Sciatic nerve (tissue), 2 donors: ENCODE measurements at regions not wholly inside any gene's neighbourhood (a gene's known extent, or its start where the extent isn't known, plus 50 kb on each side); places are given as distances from the start of the nearest gene placed in this dataset.
A peak's percentile ranks its signal among the peaks of the same experiment; 100 is the strongest.

Source experiments
- ATAC-seq: fragments of 200-7000 bp; cut with Tn5 transposase; one replicate; pipeline ENCODE4 v1.9.1; 2020; ENCODE audit warnings: mild to moderate bottlenecking, moderate library complexity
- DNase-seq: peaks from one replicate; pipeline ENCODE4 v3.0.0-alpha.2; 2020; ENCODE audit warnings: low spot score
- intact Hi-C: fragments of 100-400 bp; cut with DNase I; formaldehyde crosslinking; loops from one replicate; pipeline ENCODE4 v1.14.2; 2022
- donor health status: DM: no; HTN: no; CAD: no.
- donor health status: DM: no; HTN: no; CAD: no.

- ATAC-seq, result no peak
- intact Hi-C loops, result no loop called here
- no peak for DNase-seq
Measured at GRCh38 chr7:140245611-140246105, 68.9 kb upstream of the KDM7A start.

GRCh38 chr7:140242057-140243031 is 65.6 kb upstream of the KDM7A start:
- intact Hi-C loops, result no loop called here
- ATAC-seq (peak; percentile 74), DNase-seq (no peak)

- DNase-seq (no peak), ATAC-seq (no peak)
- intact Hi-C loops, result no loop called here
Measured at GRCh38 chr7:140239653-140239935, 62.8 kb upstream of the KDM7A start.

- ATAC-seq (no peak), DNase-seq (no peak)
- intact Hi-C loops, result no loop called here
Measured at GRCh38 chr7:140238778-140239652, 62.2 kb upstream of the KDM7A start.

GRCh38 chr7:140237390-140237789 is 60.6 kb upstream of the KDM7A start:
- intact Hi-C loops, result no loop called here
- no peak for DNase-seq
- no peak for ATAC-seq

GRCh38 chr7:140236626-140237025 is 59.8 kb upstream of the KDM7A start:
- intact Hi-C loops, result no loop called here
- DNase-seq (no peak), ATAC-seq (no peak)

GRCh38 chr7:140235114-140235513 is 58.3 kb upstream of the KDM7A start:
- no peak for DNase-seq
- intact Hi-C loops, result no loop called here
- no peak for ATAC-seq

GRCh38 chr7:140232957-140233917 is 56.5 kb upstream of the KDM7A start:
- DNase-seq (no peak), ATAC-seq (no peak)
- intact Hi-C loops, result no loop called here

- no peak for DNase-seq
Measured at GRCh38 chr7:140231771-140232491, 55.1 kb upstream of the KDM7A start.

GRCh38 chr7:140230861-140231770 is 54.3 kb upstream of the KDM7A start:
- ATAC-seq (peak; percentile 58), DNase-seq (no peak)
- intact Hi-C loops, result no loop called here

More at GRCh38 chr7:140231771-140232491, 55.1 kb upstream of the KDM7A start:
- ATAC-seq, result peak; percentile 10
- intact Hi-C loops, result no loop called here

- intact Hi-C loops, result no loop called here
- DNase-seq, result peak; percentile 66
- peak; percentile 14 for ATAC-seq
Measured at GRCh38 chr7:140230516-140230860, 53.7 kb upstream of the KDM7A start.

GRCh38 chr7:140229591-140230515 is 53.1 kb upstream of the KDM7A start:
- ATAC-seq (peak; percentile 16), DNase-seq (no peak)
- intact Hi-C loops, result no loop called here

GRCh38 chr7:140229101-140229525 is 52.3 kb upstream of the KDM7A start:
- ATAC-seq (no peak), DNase-seq (no peak)
- intact Hi-C loops, result no loop called here
